ENCODE measurements at regions not wholly inside any gene's neighbourhood (a gene's known extent, or its start where the extent isn't known, plus 50 kb on each side); places are given as distances from the start of the nearest gene placed in this dataset.

GRCh38 chr7:80563561-80564327 lies 51.9 kb upstream of the GNAT3 start:
- DNase-seq: peak; percentile 88

DNA sequence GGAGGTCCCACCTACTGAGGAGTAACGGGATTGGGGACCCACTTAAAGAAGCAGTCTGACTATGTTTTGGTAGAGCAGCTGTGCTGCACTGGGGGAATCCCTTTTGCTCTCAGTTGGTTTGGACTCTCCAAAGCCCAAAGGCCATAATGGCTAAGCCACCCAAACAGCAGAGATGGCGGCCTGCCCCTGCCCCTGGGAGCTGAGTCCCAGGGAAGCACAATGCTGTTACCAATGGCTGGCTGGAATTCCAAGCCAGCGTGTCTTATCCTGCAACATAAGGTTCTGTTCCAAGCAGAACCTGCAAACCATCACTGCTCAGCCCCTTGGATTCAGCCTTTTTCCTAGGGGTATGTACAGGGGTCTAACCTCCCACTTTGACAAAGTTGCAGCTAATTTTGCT lies 53.7 kb upstream of the GNAT3 start:
- no peak for DNase-seq

GRCh38 chr7:80581486-80582260 lies 56.8 kb upstream of the CD36 start:
- DNase-seq: no peak

DNA sequence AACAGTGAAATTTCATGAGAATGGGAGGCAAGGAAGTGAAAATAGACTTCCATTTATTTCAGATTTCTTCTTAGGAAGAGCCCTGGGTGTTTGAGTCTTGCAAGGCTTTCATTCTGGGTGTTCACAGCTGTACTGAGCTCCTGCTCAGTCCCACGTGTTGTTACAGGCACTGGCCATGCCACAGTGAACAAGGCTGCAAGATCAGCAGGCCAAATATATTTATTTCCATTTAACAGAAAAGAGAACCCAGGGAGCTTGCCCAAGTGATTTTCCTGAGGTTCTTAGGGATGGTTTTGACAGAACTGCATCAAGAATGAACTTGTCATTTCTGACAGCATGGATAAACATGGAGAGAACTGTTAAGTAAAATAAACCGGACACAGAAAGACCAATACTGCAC lies 54.5 kb upstream of the CD36 start:
- no peak for DNase-seq

DNA sequence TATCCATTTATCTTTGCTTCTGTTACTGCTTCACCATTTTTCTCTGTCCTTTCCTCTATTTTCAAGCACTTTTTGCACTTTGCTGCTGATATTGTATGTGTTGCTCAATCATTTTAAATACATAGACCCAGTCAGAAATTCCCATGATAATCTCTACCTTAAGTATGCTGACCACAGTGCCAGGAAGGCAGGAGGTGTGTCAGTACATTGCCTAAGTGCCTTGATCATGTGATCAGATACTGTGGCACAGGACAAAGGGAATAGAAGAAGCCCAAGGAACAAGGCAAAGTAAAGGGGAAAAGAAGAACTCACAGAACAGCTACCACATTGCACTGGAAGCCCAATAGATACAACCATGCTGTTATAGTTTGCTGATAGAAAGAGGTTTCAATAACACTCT lies 53.7 kb upstream of the CD36 start:
- DNase-seq: no peak

- no peak for DNase-seq
Observed at GRCh38 chr7:80587538-80587937, 50.9 kb upstream of the CD36 start.

- no peak for DNase-seq
Observed at GRCh38 chr7:80588591-80588990, 49.9 kb upstream of the CD36 start.

Data from T1000 (cell line).